Esophagus squamous epithelium (tissue), 4 donors: ENCODE measurements at regions not wholly inside any gene's neighbourhood (a gene's known extent, or its start where the extent isn't known, plus 50 kb on each side); places are given as distances from the start of the nearest gene placed in this dataset.
"Not testable (repeated sequence)": the region's sequence is repeated elsewhere in the genome, so short reads cannot be mapped to it uniquely, and the experiment has no call there.

Source experiments
- CTCF ChIP-seq, 6 experiments: fragments of 450-650 bp in 4 of 6; fragments of 200-600 bp in 2 of 6; sonication (generic) in 2 of 6; IDR thresholded peaks; one replicate each; pipeline ENCODE4 v1.5.1; 2016 to 2019; ENCODE audit warnings: antibody characterized with exemption in 6 of 6, mild to moderate bottlenecking in 4 of 6, moderate library complexity in 4 of 6
- POLR2A ChIP-seq, 4 donors: fragments of 450-650 bp; IDR thresholded peaks; one replicate each; pipeline ENCODE4 v1.6.1; 2017; ENCODE audit warnings: antibody characterized with exemption in 4 of 4, mild to moderate bottlenecking in 4 of 4, moderate library complexity in 3 of 4

GRCh38 chr2:187637771-187638170 lies 83.5 kb upstream of the TFPI start:
- not testable (repeated sequence) for TF ChIP-seq CTCF, POLR2A (IDR thresholded peaks at IDR 0.05)
